ENCODE measurements at regions not wholly inside any gene's neighbourhood (a gene's known extent, or its start where the extent isn't known, plus 50 kb on each side); places are given as distances from the start of the nearest gene placed in this dataset.

GRCh38 chr1:163013826-163014600, 55.1 kb upstream of the RGS4 start:
- no peak for TF ChIP-seq FOXP2 (optimal IDR thresholded peaks at IDR 0.05; ENCODE audit: borderline replicate concordance, extremely low read depth, extremely low read length, insufficient read depth)
- TF ChIP-seq REST (IDR thresholded peaks at IDR 0.05; ENCODE audit: insufficient read depth in 1 of 2, low read depth in 2 of 2, low read length in 2 of 2), result no peak
- TF ChIP-seq TAF1 (IDR thresholded peaks at IDR 0.05; ENCODE audit: borderline replicate concordance, insufficient read depth, low read length), result no peak
- no peak for TF ChIP-seq SIN3A (IDR thresholded peaks at IDR 0.05; ENCODE audit: borderline replicate concordance, insufficient read depth, low read length)
- no peak for TF ChIP-seq POLR2AphosphoS5 (IDR thresholded peaks at IDR 0.05; ENCODE audit: low read depth, low read length)

GRCh38 chr1:163006051-163006834, 62.9 kb upstream of the RGS4 start:
- TF ChIP-seq REST (IDR thresholded peaks at IDR 0.05; ENCODE audit: insufficient read depth in 1 of 2, low read depth in 2 of 2, low read length in 2 of 2) (no peak), FOXP2 (optimal IDR thresholded peaks at IDR 0.05; ENCODE audit: borderline replicate concordance, extremely low read depth, extremely low read length, insufficient read depth) (no peak), SIN3A (IDR thresholded peaks at IDR 0.05; ENCODE audit: borderline replicate concordance, insufficient read depth, low read length) (no peak), TAF1 (IDR thresholded peaks at IDR 0.05; ENCODE audit: borderline replicate concordance, insufficient read depth, low read length) (no peak), POLR2AphosphoS5 (IDR thresholded peaks at IDR 0.05; ENCODE audit: low read depth, low read length) (no peak)

- no peak for TF ChIP-seq SIN3A (IDR thresholded peaks at IDR 0.05; ENCODE audit: borderline replicate concordance, insufficient read depth, low read length)
- no peak for TF ChIP-seq REST (IDR thresholded peaks at IDR 0.05; ENCODE audit: insufficient read depth in 1 of 2, low read depth in 2 of 2, low read length in 2 of 2)
- TF ChIP-seq TAF1 (IDR thresholded peaks at IDR 0.05; ENCODE audit: borderline replicate concordance, insufficient read depth, low read length), result no peak
- no peak for TF ChIP-seq POLR2AphosphoS5 (IDR thresholded peaks at IDR 0.05; ENCODE audit: low read depth, low read length)
- no peak for TF ChIP-seq FOXP2 (optimal IDR thresholded peaks at IDR 0.05; ENCODE audit: borderline replicate concordance, extremely low read depth, extremely low read length, insufficient read depth)
These were observed 71.5 kb upstream of the RGS4 start for GRCh38 chr1:162997499-162998285.

- TF ChIP-seq POLR2AphosphoS5 (IDR thresholded peaks at IDR 0.05; ENCODE audit: low read depth, low read length), result no peak
- no peak for TF ChIP-seq REST (IDR thresholded peaks at IDR 0.05; ENCODE audit: insufficient read depth in 1 of 2, low read depth in 2 of 2, low read length in 2 of 2)
These were observed 72.9 kb upstream of the RGS4 start for GRCh38 chr1:162996261-162996660.

All from PFSK-1 (cell line).